ENCODE measurements at regions not wholly inside any gene's neighbourhood (a gene's known extent, or its start where the extent isn't known, plus 50 kb on each side); places are given as distances from the start of the nearest gene placed in this dataset.

GRCh38 chr5:117881426-117882230, 1106.7 kb downstream of the DTWD2 start:
- Mint-ChIP-seq H3K4me1 (ENCODE audit: low read depth) (no peaks in the 10 kb centered on the region), H3K27me3 (ENCODE audit: insufficient read depth) (no peaks in the 10 kb centered on the region; the same call in 1 of the 2 replicates)

GRCh38 chr5:117880932-117881331, 1107.4 kb downstream of the DTWD2 start:
- H3K9me3 Mint-ChIP-seq: no peaks in the 10 kb centered on the region
- H3K27ac Mint-ChIP-seq: no peak overlapping the region
- no peak for DNase-seq
- H3K36me3 Mint-ChIP-seq (ENCODE audit: low read depth): no peaks in the 10 kb centered on the region
- no peaks in the 10 kb centered on the region for H3K4me1 Mint-ChIP-seq (ENCODE audit: low read depth)
- TF ChIP-seq, protein P1, sequence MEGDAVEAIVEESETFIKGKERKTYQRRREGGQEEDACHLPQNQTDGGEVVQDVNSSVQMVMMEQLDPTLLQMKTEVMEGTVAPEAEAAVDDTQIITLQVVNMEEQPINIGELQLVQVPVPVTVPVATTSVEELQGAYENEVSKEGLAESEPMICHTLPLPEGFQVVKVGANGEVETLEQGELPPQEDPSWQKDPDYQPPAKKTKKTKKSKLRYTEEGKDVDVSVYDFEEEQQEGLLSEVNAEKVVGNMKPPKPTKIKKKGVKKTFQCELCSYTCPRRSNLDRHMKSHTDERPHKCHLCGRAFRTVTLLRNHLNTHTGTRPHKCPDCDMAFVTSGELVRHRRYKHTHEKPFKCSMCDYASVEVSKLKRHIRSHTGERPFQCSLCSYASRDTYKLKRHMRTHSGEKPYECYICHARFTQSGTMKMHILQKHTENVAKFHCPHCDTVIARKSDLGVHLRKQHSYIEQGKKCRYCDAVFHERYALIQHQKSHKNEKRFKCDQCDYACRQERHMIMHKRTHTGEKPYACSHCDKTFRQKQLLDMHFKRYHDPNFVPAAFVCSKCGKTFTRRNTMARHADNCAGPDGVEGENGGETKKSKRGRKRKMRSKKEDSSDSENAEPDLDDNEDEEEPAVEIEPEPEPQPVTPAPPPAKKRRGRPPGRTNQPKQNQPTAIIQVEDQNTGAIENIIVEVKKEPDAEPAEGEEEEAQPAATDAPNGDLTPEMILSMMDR (IDR thresholded peaks at IDR 0.05): no peak
- no peaks in the 10 kb centered on the region; the same call in 1 of the 2 replicates for H3K27me3 Mint-ChIP-seq (ENCODE audit: insufficient read depth)
- H3K4me3 Mint-ChIP-seq: no peak overlapping the region

More at GRCh38 chr5:117881426-117882230, 1106.7 kb downstream of the DTWD2 start:
- TF ChIP-seq, protein P1 (IDR thresholded peaks at IDR 0.05): no peak
- H3K36me3 Mint-ChIP-seq (ENCODE audit: low read depth): no peaks in the 10 kb centered on the region
- no peaks in the 10 kb centered on the region for H3K9me3 Mint-ChIP-seq
- no peak overlapping the region for H3K27ac Mint-ChIP-seq
- no peak for DNase-seq
- no peak overlapping the region for H3K4me3 Mint-ChIP-seq

DNA sequence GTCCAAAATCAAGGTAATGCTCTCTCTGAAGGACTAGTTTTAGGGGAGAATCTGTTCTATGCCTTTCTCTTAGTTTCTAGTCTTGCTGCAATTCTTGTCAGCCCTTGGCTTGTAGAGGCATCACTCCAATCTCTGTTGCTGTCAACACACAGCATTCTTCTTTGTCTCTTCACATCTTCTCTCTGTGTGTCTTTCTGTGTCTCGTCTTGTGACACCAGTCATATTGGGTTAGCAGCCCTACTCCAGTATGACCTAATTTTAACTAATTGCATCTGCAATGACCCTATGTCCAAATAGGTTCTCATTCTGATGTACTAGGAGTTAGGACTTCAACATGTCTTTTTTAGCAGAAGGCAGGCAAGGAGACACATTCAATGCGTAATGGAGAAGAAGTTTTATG, 1110.6 kb downstream of the DTWD2 start:
- H3K9me3 Mint-ChIP-seq: peaks cover 4% of the 10 kb centered on the region; the same call in 1 of the 2 replicates
- no peaks in the 10 kb centered on the region for H3K36me3 Mint-ChIP-seq (ENCODE audit: low read depth)
- DNase-seq: no peak
- H3K27me3 Mint-ChIP-seq (ENCODE audit: insufficient read depth): no peaks in the 10 kb centered on the region; the same call in 1 of the 2 replicates
- no peaks in the 10 kb centered on the region for H3K4me1 Mint-ChIP-seq (ENCODE audit: low read depth)
- H3K27ac Mint-ChIP-seq: no peak overlapping the region
- H3K4me3 Mint-ChIP-seq: no peak overlapping the region
- TF ChIP-seq, protein P1 (IDR thresholded peaks at IDR 0.05): no peak

DNA sequence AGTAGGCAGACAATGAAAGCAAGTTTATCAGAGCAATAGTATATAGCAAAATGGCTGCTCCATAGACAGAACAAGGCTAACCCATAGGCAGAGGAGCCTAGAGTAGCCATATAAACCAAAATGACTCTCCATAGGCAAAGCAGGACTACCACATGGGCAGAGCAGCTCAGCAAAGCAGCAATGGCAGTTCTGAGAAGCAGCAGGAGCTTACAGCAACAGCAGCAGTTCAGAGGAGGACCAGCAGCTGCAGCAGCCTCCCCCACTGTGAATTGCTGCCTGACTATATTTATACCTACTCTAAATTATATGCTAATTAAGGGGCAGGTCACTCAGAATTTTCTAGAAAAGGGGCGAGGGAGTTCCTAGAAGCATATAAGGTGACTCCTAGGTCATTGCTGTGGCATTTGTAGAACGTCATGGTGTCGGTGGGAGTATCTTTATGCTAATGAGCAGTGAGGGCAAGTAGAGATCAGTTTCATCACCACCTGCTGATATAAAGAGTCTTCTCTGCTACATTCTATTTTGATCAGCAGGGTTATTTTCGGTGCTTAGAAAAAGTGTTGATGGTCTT, 1115.5 kb downstream of the DTWD2 start:
- Mint-ChIP-seq H3K9me3 (peaks cover 4% of the 10 kb centered on the region; the same call in 1 of the 2 replicates), H3K4me3 (no peak overlapping the region), H3K4me1 (ENCODE audit: low read depth) (no peaks in the 10 kb centered on the region), H3K36me3 (ENCODE audit: low read depth) (no peaks in the 10 kb centered on the region), H3K27ac (no peak overlapping the region), H3K27me3 (ENCODE audit: insufficient read depth) (no peaks in the 10 kb centered on the region; the same call in 1 of the 2 replicates)
- TF ChIP-seq, protein P1 (IDR thresholded peaks at IDR 0.05): no peak
- DNase-seq: no peak

DNA sequence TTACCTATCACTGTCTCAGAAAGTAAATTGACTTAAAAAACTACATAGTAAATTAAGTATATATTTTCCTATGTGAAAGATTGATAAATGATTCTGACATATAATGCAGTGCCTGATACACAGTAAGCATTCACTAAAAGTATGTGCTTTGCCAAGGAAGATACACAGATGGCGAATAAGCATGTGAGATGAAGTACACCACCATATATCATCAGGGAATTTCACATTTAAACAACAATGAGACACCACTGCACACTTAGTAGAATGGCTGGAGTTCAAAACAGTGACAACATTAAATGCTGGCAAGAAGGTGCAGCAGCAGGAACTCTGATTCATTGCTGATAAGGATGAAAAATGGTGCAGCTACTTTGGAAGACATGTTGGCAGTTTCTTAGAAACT, 1118.8 kb downstream of the DTWD2 start:
- H3K27me3 Mint-ChIP-seq (ENCODE audit: insufficient read depth): no peaks in the 10 kb centered on the region
- no peak for DNase-seq
- no peaks in the 10 kb centered on the region for H3K4me1 Mint-ChIP-seq (ENCODE audit: low read depth)
- H3K27ac Mint-ChIP-seq: no peak overlapping the region
- TF ChIP-seq, protein P1 (IDR thresholded peaks at IDR 0.05): no peak
- no peaks in the 10 kb centered on the region for H3K36me3 Mint-ChIP-seq (ENCODE audit: low read depth)
- no peak overlapping the region for H3K4me3 Mint-ChIP-seq
- no peaks in the 10 kb centered on the region for H3K9me3 Mint-ChIP-seq

Data from HFFc6 (cell line).